ENCODE measurements at regions not wholly inside any gene's neighbourhood (a gene's known extent, or its start where the extent isn't known, plus 50 kb on each side); places are given as distances from the start of the nearest gene placed in this dataset.
"Not testable (repeated sequence)": the region's sequence is repeated elsewhere in the genome, so short reads cannot be mapped to it uniquely, and the experiment has no call there.

- not testable (repeated sequence) for TF ChIP-seq POLR2AphosphoS5 (IDR thresholded peaks at IDR 0.05; ENCODE audit: low read depth, low read length); TAF1 (IDR thresholded peaks at IDR 0.05; ENCODE audit: borderline replicate concordance, low read depth, low read length)
These were observed 388.6 kb upstream of the FRG1 start for GRCh38 chr4:189551931-189552670.

All from GM12892 (cell line).